Duodenal mucosa (tissue), 2 donors: ENCODE measurements at regions not wholly inside any gene's neighbourhood (a gene's known extent, or its start where the extent isn't known, plus 50 kb on each side); places are given as distances from the start of the nearest gene placed in this dataset.

Experiments used
- H3K27ac ChIP-seq: one replicate; pipeline ENCODE4 v1.7.0; 2013; ENCODE audit warnings: low read depth, low read length
- H3K27me3 ChIP-seq, 2 donors: one replicate each; pipeline ENCODE4 v1.7.0; 2013; ENCODE audit warnings: low read length in 2 of 2, control low read depth in 1 of 2; ENCODE audit not compliant: insufficient read depth in 2 of 2, control insufficient read depth in 1 of 2
- H3K36me3 ChIP-seq, 2 donors: one replicate each; pipeline ENCODE4 v1.7.0; 2013; ENCODE audit warnings: low read length in 2 of 2, control low read depth in 1 of 2; ENCODE audit not compliant: insufficient read depth in 2 of 2, control insufficient read depth in 1 of 2
- H3K4me1 ChIP-seq, 2 donors: one replicate each; pipeline ENCODE4 v1.7.0; 2013; ENCODE audit warnings: low read length in 2 of 2, control low read depth in 1 of 2; ENCODE audit not compliant: insufficient read depth in 2 of 2, control insufficient read depth in 1 of 2
- H3K4me3 ChIP-seq, 2 donors: one replicate each; pipeline ENCODE4 v1.7.0; 2013; ENCODE audit warnings: low read length in 2 of 2, low read depth in 1 of 2
- H3K9ac ChIP-seq, 2 donors: one replicate each; pipeline ENCODE4 v1.7.0; 2013; ENCODE audit warnings: low read length in 2 of 2, low read depth in 1 of 2
- H3K9me3 ChIP-seq, 2 donors: one replicate each; pipeline ENCODE4 v1.7.0; 2013; ENCODE audit warnings: low read length in 2 of 2, control low read depth in 1 of 2; ENCODE audit not compliant: control insufficient read depth in 1 of 2

GRCh38 chr2:145674705-145675104 is 1154.8 kb upstream of the ZEB2 start:
- H3K27me3 ChIP-seq = no peaks in the 10 kb centered on the region
- H3K4me3 ChIP-seq = no peak overlapping the region
- no peak overlapping the region for H3K27ac ChIP-seq
- H3K36me3 ChIP-seq = no peaks in the 10 kb centered on the region
- H3K4me1 ChIP-seq = no peaks in the 10 kb centered on the region
- no peaks in the 10 kb centered on the region for H3K9me3 ChIP-seq
- H3K9ac ChIP-seq = no peak overlapping the region

- Histone ChIP-seq H3K36me3 (no peaks in the 10 kb centered on the region), H3K27me3 (no peaks in the 10 kb centered on the region), H3K9me3 (no peaks in the 10 kb centered on the region), H3K9ac (no peak overlapping the region), H3K27ac (no peak overlapping the region), H3K4me1 (no peaks in the 10 kb centered on the region), H3K4me3 (no peak overlapping the region)
These were observed 1149.4 kb upstream of the ZEB2 start for GRCh38 chr2:145669301-145669700.

GRCh38 chr2:145666552-145666951 is 1146.6 kb upstream of the ZEB2 start:
- Histone ChIP-seq H3K27ac (no peak overlapping the region), H3K4me3 (no peak overlapping the region), H3K9ac (no peak overlapping the region), H3K4me1 (no peaks in the 10 kb centered on the region), H3K36me3 (no peaks in the 10 kb centered on the region), H3K9me3 (no peaks in the 10 kb centered on the region), H3K27me3 (no peaks in the 10 kb centered on the region)

- H3K9me3 ChIP-seq = no peaks in the 10 kb centered on the region
- no peak overlapping the region for H3K27ac ChIP-seq
- no peak overlapping the region for H3K9ac ChIP-seq
- H3K27me3 ChIP-seq = no peaks in the 10 kb centered on the region
- H3K36me3 ChIP-seq = no peaks in the 10 kb centered on the region
- H3K4me3 ChIP-seq = no peak overlapping the region
- H3K4me1 ChIP-seq = no peaks in the 10 kb centered on the region
These were observed 1137.3 kb upstream of the ZEB2 start for GRCh38 chr2:145657265-145657664.

GRCh38 chr2:145655165-145655765 is 1135.3 kb upstream of the ZEB2 start:
- Histone ChIP-seq H3K9ac (no peak overlapping the region), H3K4me3 (no peak overlapping the region), H3K36me3 (no peaks in the 10 kb centered on the region), H3K4me1 (no peaks in the 10 kb centered on the region), H3K27me3 (no peaks in the 10 kb centered on the region), H3K27ac (no peak overlapping the region), H3K9me3 (no peaks in the 10 kb centered on the region)

- no peak overlapping the region for H3K4me3 ChIP-seq
- no peaks in the 10 kb centered on the region for H3K9me3 ChIP-seq
- H3K36me3 ChIP-seq = no peaks in the 10 kb centered on the region
- no peak overlapping the region for H3K27ac ChIP-seq
- no peaks in the 10 kb centered on the region for H3K27me3 ChIP-seq
- no peaks in the 10 kb centered on the region for H3K4me1 ChIP-seq
- no peak overlapping the region for H3K9ac ChIP-seq
These were observed 1134.8 kb upstream of the ZEB2 start for GRCh38 chr2:145654746-145655145.

- Histone ChIP-seq H3K9ac (no peak overlapping the region), H3K4me1 (no peaks in the 10 kb centered on the region)
These were observed 1134.2 kb upstream of the ZEB2 start for GRCh38 chr2:145654156-145654555.

GRCh38 chr2:145653553-145653952 is 1133.6 kb upstream of the ZEB2 start:
- H3K4me3 ChIP-seq = no peak overlapping the region
- H3K36me3 ChIP-seq = no peaks in the 10 kb centered on the region
- H3K27ac ChIP-seq = no peak overlapping the region
- H3K4me1 ChIP-seq = no peaks in the 10 kb centered on the region
- H3K9me3 ChIP-seq = no peaks in the 10 kb centered on the region
- no peak overlapping the region for H3K9ac ChIP-seq
- H3K27me3 ChIP-seq = no peaks in the 10 kb centered on the region

More at GRCh38 chr2:145654156-145654555, 1134.2 kb upstream of the ZEB2 start:
- H3K36me3 ChIP-seq = no peaks in the 10 kb centered on the region
- H3K9me3 ChIP-seq = no peaks in the 10 kb centered on the region
- no peak overlapping the region for H3K4me3 ChIP-seq
- no peaks in the 10 kb centered on the region for H3K27me3 ChIP-seq
- no peak overlapping the region for H3K27ac ChIP-seq

- no peak overlapping the region for H3K4me3 ChIP-seq
- H3K36me3 ChIP-seq = no peaks in the 10 kb centered on the region
- no peaks in the 10 kb centered on the region for H3K4me1 ChIP-seq
- H3K9ac ChIP-seq = no peak overlapping the region
- H3K27ac ChIP-seq = no peak overlapping the region
- H3K9me3 ChIP-seq = no peaks in the 10 kb centered on the region
- no peaks in the 10 kb centered on the region for H3K27me3 ChIP-seq
These were observed 1132.9 kb upstream of the ZEB2 start for GRCh38 chr2:145652571-145653545.

GRCh38 chr2:145652036-145652435 is 1132.1 kb upstream of the ZEB2 start:
- Histone ChIP-seq H3K27me3 (no peaks in the 10 kb centered on the region), H3K36me3 (no peaks in the 10 kb centered on the region), H3K4me3 (no peak overlapping the region), H3K9me3 (no peaks in the 10 kb centered on the region), H3K27ac (no peak overlapping the region), H3K4me1 (no peaks in the 10 kb centered on the region), H3K9ac (no peak overlapping the region)
